AG04449 (cell line): ENCODE measurements at regions not wholly inside any gene's neighbourhood (a gene's known extent, or its start where the extent isn't known, plus 50 kb on each side); places are given as distances from the start of the nearest gene placed in this dataset.

Source experiments
- CTCF ChIA-PET: fragments of 350-600 bp; formaldehyde crosslinking; extraction: SDS; loops from one replicate; lab custom pipeline; 2021; ENCODE audit warnings: antibody characterized with exemption; lab: Yijun Ruan, JAX
- POLR2A ChIA-PET: fragments of 400-600, 350-600 bp; formaldehyde crosslinking; extraction: SDS; loops from one replicate; lab custom pipeline; 2020; ENCODE audit warnings: antibody characterized with exemption, inconsistent platforms; lab: Yijun Ruan, JAX
- DNase-seq: peaks from one replicate; pipeline ENCODE4 v3.0.0-alpha.2; 2010; ENCODE audit warnings: low read depth, low spot score
- H3K4me3 ChIP-seq: 2 replicates; pipeline ENCODE4 v1.5.1; 2011; ENCODE audit warnings: low read depth, mild to moderate bottlenecking, control low read depth, low read length
- TF ChIP-seq, protein P1 (sequence below): IDR thresholded peaks from one replicate; pipeline ENCODE4 v1.5.1; 2011; ENCODE audit warnings: mild to moderate bottlenecking, moderate library complexity, low read length, control low read depth, inconsistent platforms; ENCODE audit not compliant: insufficient read depth; ENCODE audit errors: missing control alignments

DNA sequence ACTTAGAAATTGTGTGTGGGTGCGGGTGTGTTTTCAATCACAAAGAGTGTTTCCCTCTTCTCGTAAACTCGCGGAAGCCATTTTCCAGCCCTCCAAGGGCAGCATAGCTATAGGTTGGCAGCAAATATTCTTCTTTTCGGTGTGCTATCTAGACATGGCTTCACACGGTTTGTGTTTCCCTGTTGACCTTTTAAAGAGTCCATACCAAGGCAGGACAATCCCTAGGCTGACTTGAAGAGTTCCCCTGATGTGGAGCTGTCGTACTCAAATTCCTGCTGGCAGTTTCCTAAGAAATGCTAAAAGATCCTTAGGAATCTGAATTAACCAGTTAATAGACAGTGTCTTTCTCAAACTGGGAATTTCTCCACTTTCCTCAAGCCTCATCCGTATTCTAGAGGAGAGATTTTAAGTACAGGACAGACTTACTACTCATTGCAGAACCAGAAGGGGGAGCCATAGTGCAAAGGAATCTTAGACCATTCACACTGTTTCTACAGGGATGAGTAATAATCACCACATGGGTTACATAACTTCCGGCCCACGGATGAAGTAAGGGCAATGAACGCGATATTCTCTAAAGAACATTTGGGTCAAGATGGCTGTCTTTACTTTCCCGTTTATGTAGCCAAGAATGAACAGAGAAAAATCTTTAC, 288.6 kb upstream of the ELAC2 start:
- ChIA-PET CTCF (interaction anchor here (0.6 to 1.9 kb wide), 4 partner anchors 15 to 276 kb away, joined by 3 to 5 read pairs (median 4); no protein-coding TSS in a partner anchor), POLR2A (no interaction called here)
- H3K4me3 ChIP-seq: no peak overlapping the region
- DNase-seq: peak; percentile 14
- TF ChIP-seq, protein P1, sequence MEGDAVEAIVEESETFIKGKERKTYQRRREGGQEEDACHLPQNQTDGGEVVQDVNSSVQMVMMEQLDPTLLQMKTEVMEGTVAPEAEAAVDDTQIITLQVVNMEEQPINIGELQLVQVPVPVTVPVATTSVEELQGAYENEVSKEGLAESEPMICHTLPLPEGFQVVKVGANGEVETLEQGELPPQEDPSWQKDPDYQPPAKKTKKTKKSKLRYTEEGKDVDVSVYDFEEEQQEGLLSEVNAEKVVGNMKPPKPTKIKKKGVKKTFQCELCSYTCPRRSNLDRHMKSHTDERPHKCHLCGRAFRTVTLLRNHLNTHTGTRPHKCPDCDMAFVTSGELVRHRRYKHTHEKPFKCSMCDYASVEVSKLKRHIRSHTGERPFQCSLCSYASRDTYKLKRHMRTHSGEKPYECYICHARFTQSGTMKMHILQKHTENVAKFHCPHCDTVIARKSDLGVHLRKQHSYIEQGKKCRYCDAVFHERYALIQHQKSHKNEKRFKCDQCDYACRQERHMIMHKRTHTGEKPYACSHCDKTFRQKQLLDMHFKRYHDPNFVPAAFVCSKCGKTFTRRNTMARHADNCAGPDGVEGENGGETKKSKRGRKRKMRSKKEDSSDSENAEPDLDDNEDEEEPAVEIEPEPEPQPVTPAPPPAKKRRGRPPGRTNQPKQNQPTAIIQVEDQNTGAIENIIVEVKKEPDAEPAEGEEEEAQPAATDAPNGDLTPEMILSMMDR: peak; percentile 30

DNA sequence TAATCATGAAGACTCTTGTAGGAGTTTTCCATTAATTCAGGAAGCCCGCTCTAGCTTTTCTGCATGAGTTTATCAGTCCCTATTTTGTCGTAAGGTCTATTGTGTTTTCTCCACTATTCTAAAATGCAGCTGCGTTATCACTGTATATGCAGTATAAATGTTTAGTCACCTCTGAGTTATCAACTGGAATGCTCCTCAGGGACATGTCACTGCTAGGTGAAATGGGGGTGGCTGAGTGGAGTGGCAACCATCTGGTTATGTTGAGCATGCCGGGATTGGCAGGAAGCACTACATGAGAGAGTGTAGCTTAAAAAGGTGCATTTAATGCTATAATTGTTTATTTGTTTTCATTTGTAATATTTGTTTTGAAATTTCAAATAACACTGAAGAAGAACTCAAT, 285.2 kb upstream of the ELAC2 start:
- TF ChIP-seq, protein P1: no peak
- ChIA-PET CTCF (no interaction called here), POLR2A (no interaction called here)
- H3K4me3 ChIP-seq: no peak overlapping the region
- DNase-seq: no peak

DNA sequence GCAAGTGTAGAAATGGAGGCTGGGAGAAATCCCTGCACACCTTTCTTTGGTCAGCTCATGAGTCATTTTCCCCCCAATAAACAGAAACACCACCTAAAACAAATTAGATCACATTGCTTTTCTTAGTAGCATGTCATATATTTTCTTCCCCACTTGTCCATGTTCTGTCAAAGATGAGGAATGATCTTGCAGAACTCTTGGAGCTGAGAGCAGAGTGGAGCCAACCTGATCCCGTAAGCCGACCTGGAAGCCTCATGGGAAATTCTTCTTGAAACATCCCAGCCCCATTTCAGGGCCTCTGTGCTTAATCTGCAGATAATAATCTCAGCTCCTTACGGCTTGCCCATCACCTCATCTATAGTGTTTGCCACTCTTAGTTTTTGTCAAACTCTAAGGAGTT, 284.6 kb upstream of the ELAC2 start:
- TF ChIP-seq, protein P1: no peak
- CTCF ChIA-PET: interaction anchor here (0.9 kb wide), 1 partner anchor 12 kb away, joined by 3 read pairs; no protein-coding TSS in a partner anchor
- DNase-seq: no peak
- no peak overlapping the region for H3K4me3 ChIP-seq
- POLR2A ChIA-PET: no interaction called here

DNA sequence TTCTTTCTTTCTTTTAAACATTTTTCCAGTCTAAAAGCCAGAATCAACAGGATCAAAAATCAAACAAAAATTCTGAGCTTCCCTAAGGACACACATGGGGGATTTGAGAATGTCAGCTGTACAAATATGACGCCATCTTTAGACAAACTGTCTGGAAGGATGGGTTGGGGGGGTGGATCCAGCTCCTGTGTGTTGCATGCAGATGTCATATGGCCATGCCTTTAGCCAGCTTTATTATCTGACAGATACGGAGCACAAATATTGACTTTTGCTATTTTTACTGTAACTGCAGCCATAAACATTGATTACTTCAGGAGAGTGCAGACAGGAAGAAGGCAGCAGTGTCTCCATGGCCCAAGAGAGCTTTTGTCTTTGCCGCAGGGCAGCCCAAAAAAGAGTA, 279.4 kb upstream of the ELAC2 start:
- POLR2A ChIA-PET: no interaction called here
- DNase-seq: no peak
- TF ChIP-seq, protein P1: no peak
- no peak overlapping the region for H3K4me3 ChIP-seq
- CTCF ChIA-PET: interaction anchor here (1.4 kb wide), 1 partner anchor 8 kb away, joined by 4 read pairs; no protein-coding TSS in a partner anchor

DNA sequence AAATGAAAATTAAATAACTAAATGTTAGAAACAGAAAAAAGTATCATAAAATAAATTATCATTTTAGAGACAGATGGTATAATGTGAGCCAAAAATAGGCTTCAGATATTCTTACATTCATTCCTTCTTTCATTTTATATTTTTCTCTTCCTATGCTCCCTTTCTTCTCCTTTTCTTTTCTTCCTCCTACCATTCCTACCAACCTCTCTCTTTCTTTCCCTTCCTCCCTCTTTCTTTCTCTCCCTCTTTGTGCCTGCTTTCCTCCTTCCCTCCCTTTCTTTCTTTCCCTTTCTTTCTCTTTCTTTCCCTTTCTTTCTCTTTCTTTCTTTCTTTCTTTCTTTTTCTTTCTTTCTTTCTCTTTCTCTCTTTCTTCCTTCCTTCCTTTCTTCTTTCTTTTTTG, 275.6 kb upstream of the ELAC2 start:
- POLR2A ChIA-PET: no interaction called here
- no peak for DNase-seq
- CTCF ChIA-PET: no interaction called here
- TF ChIP-seq, protein P1: no peak
- H3K4me3 ChIP-seq: no peak overlapping the region

DNA sequence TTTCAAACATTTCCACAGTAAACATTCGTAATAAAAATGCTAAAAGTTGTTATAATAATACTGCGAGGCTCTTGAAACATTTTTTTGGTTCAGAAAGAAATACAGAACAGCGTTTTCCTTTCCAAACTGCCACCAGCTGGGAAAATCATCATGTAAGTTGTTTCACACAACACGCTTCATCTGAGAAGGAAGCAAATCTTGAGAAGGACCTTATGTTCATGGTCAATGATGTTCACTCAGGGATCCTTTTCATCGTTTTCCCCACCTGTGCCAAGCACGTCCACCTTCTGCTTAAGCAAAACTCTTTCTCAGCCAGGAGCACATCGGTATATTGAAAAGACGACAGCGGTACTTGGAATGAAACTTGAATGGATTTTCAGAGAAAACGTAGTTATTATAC, 274.5 kb upstream of the ELAC2 start:
- ChIA-PET POLR2A (no interaction called here), CTCF (no interaction called here)
- TF ChIP-seq, protein P1: no peak
- H3K4me3 ChIP-seq: no peak overlapping the region
- DNase-seq: no peak
